HG02759 (cell line): ENCODE measurements at regions not wholly inside any gene's neighbourhood (a gene's known extent, or its start where the extent isn't known, plus 50 kb on each side); places are given as distances from the start of the nearest gene placed in this dataset.
A peak's percentile ranks its signal among the peaks of the same experiment; 100 is the strongest.

Source experiments
- ATAC-seq: cut with Tn5 transposase; IDR thresholded peaks from one replicate; pipeline ENCODE4 v1.9.1; 2021; ENCODE audit warnings: mild to moderate bottlenecking, moderate library complexity; ENCODE audit not compliant: unreplicated experiment

DNA sequence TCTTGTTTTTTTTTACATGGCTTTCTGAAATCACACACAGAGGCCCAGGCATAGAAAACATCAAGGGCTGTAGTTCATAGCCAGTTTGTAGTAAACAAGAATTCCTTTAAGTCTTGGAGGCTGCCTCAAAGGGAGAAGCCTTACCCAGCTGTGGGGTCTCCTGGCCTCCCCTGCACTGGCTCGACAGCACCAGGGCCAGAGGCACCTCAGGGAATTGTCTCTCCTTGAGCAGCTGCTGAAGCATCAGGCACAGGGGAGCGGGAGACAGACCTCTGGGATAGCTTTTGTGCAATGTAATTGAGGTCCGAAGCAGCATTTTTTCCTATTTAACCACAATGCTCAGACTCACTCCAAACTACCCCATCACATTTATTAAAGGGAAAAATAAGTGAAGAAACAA lies 209.1 kb downstream of the HRH4 start:
- ATAC-seq = no peak

DNA sequence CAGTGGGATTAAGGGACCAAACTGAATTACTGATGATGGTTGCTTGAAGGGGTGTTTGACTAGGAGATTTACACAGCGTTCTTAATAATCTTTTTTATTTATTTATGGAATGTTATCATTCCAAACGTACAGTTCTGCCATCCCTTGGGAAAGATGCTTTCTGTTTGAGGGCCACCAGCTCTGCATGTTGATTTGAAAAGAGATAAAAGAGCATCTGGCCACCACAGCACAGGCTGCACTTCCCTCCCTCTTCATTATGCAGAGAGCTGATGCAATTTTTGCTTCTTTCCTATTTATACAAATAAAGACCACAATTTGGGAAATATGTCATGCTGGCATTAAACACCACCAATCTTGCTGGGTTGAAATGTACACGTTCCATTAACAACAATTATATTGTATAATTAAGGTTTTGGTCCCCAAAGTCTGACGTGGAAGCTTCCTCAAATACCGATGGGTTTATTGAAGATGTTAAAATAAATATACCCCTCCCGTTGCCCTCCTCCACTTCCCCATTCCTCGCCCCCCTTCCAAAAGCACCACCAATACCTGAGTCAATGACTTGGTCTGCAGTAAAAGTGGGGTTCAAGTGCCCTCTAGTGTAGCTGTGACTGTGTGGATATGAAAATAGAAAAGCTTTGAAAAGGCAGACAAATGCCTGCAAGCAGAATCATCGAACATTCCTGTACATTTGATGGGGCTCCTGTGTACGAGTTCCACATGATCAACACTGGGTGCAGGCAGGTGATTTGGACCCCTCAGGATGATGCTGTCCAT lies 211.9 kb downstream of the HRH4 start:
- ATAC-seq = no peak

DNA sequence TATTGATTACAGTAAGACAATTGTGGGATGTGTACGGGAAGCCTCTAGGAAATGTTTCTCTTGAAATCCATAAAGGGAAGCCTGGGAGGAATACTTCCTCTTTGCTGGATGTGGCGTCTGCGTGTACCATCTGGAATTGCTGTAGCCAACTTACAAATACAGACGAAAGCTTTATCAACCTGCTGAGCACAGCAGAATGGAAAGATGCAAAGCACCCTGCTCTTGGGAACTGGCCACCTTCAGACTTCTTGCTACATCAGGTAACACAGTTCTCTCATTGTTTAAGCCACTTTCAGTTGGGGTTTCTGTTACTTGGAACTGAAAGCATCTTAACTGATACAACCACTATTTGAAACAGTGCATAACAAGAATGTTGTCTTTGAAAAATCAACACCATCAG lies 213.8 kb downstream of the HRH4 start:
- no peak for ATAC-seq

DNA sequence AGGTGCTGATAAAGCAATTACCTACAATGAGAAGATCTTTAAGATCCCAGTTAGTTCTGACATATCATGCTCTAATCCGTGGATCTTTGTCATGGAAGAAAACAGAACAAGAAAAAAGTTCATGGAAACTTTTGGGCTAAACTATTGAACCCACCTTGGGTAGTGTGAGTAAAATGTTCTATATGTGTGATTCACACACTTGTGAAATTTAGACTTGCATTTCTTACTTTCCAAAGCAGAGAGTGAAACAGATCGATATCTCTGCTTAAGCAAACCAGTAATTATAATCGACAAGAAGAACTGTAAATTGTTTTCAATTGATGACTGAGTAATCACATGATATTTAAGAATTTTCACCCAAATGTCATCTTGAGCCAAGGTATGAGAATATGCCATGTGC lies 214.2 kb downstream of the HRH4 start:
- no peak for ATAC-seq

DNA sequence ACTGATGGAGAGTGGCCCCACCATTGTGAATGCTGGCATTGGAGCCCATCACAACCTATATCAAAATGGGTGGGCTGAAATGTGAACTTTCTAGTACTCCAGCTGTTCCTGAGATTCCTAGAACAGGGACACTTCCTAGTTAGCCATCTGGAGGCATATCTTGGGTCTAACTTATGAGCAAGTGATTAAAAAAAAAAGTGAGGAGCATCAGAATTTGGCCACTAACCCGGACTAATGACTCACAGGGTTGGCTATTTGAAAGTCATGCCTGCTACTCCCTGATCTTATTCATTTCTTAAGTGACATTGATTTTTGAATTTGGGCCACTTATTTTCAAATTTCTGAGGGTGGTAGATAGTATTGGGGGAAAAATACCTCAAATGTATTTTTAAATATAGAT lies 216.6 kb downstream of the HRH4 start:
- no peak for ATAC-seq

DNA sequence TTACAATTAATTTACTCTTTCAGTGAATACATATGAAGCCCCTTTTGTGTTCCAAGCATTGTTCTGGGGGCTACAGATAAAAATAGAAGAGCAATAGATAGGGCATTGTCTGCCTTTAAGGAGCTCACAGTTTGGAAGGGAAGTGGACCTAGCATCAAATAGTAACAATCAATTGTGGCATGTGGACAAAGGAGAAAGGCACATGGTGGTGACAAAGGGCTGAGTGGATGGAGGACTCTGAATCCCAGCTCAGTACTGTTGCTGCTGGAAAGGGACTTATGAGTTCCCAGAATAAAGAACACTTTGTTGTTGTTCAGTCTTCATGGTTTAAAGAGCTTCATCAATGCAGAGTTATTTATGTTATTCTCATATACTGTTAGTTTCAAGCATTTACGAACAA lies 217.7 kb downstream of the HRH4 start:
- ATAC-seq = no peak

DNA sequence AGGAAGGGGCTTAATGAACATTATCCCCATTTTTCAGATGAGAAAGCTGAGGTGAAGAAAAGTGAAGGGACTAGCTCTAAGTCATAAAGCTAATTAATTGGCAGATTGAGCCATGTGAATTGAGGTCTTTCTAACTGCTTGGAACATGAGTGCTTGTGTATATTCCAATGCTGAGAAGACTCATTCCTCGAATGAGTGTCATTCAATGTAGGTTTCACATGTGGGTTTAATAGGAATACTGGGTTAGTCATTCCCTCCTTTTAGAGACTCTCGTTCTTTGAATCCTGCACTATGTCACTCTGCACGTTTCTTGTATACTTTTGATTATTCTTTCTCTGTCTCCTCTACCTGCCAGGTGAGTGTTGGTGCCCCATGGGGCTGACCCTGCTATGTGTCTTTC lies 218.2 kb downstream of the HRH4 start:
- ATAC-seq = no peak

DNA sequence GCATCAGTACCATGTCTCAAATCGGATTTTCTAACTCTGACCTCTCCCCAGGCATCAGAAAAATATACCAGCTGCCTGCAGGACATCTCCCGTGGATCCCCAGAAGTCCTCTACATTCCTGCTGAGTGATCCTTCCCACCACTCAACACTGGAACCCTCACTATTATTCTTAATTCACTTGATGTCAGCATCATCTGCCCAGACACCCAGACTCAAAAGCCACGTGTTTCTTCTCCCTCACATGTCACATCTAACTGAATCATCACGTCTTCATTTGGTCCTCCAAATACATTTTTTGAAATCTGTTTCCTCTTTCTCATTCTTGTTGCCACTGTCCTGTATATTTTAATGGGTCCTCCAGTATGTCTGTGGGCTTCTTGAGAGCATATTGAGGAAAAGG lies 218.6 kb downstream of the HRH4 start:
- ATAC-seq = no peak

DNA sequence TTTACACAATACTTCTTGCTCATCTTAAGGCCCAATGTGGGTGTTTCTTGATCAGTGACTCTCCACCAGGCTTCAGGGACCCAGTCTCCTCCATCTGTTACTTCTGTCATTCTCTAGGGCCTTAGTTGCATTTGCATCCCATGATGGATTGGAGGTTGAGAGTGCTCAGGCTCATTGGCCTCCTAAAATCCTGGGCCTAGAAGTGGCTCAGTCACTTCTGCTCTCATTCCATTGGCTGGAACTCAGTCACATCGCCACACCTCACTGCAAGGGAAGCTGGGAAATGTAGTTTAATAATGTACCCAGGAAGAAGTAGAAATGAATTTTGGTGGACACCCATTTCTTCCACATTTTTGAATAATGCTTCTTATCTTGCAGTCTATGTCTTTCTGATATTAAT lies 223.5 kb downstream of the HRH4 start:
- no peak for ATAC-seq

DNA sequence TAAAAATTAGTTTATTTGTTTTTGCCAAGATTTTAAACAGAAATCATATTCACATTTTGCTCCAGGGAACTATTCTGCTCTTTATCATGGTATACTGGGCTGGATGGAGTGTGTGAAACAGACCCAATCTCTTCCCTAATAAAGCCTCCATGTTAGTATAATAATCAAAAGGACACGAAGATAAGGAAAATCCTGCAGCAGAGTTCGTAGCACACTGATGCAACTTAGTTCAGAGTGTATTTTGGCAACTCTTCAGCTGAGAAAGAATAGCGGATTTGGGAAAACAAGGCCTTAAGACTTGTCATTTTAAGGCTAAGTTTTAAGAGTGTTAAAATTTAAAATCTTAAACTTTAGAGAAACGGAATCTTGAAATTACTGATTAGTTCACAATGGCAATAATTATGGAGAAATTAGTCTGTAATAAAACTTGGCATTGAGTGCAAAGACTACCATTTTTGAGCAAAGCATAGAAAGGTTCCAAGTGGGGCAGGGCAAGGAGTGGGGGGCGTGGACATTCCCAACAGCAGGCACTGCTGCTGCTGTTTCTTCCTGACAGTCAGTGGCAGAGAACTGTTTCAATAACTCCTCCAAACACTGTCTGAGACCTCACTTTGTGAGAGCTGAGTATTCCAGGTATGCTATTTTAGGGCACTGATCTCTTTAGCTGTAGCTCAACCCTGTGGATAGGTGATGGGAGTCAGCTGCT lies 225.0 kb downstream of the HRH4 start:
- ATAC-seq = no peak

DNA sequence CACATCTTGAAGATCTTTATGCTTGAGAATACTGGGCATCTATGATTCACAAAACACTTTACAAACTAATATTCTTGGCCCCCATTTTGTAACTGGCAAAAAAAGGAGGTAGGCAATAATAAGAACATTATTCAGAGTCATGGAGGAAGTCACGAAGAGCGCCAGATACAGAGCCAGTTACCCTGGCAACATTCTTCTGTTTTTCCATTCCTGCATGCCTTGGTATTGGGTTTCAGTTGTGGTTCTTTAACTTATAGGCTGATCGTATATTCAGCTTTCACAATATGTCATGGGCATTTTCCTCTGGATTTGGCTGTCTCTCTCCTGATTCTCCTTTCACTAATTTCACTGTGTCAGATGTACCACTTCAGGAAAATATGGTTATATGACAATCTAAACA lies 234.7 kb downstream of the HRH4 start:
- ATAC-seq = no peak

DNA sequence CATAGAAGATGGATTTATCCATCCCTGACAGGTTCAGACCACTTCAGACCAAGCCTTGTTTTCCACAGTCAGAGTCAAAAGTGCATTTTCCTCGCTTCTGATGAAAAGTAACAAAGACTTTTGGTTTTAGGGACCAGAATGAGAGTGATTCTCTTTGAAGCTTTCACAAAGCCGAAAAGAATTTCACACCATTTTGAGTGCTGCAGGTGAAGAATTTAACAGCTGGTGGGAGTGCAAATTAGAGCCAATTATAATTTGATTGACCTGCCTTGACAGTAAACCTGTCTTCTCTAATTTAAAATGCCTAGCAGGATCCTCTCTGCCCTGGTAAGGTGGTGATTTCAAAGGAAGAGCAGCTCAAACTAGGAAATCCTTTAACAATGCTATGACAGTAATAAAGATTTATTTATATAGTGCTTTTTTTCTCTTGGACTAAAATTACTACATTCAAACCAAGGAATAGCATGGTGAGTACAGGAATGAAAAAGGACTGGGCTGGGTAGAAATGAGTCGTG lies 241.6 kb downstream of the HRH4 start:
- ATAC-seq = no peak

DNA sequence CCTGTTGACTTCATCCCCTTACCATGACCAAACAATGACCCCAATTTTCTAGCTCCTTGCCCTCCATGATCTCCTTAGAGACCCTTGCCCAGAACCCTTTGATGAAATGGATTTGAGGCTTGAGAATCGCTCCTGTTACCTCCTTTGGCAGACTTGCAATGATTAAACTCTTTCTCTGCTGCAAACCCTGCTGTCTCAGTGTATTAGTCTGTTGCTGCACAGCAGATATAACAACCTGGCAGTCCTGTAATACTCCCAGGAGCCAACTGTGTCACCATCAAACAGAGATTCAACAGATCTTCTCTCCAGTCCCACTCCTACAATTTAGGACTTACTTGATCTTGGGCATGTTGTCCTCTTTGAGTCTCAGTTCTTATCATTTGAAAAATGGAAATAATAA lies 242.9 kb downstream of the HRH4 start:
- no peak for ATAC-seq

DNA sequence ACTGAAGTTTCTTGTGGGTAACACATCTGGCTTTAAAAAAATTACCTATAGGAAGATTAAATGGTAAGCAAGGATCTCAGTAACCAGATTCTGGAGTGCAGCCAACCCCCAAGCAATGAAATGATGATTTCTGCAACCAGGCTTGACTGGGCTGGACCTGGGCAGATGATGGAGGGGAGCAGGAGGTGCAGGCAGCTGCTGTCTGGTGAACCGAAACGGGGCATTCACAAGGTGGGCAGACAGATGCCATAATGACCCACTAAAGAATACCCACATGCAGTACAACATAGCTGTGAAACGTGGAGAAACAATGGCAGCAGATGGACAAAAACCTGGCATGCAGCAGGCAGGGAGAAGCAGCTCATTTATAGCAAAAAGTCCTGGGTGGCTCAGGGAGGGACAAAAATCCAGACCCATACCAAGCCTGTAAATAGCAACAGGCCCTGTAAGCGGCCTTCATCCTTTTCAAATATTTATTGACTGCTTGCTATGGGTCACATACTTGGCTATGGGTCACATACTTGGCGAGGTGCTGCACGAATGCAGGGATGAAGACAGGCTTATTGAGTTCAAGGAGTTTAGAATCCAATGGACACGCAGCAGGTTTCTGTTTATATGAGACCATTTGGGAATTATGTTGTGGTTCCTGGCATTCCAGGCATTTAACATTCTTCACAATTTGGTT lies 244.7 kb downstream of the HRH4 start:
- no peak for ATAC-seq

DNA sequence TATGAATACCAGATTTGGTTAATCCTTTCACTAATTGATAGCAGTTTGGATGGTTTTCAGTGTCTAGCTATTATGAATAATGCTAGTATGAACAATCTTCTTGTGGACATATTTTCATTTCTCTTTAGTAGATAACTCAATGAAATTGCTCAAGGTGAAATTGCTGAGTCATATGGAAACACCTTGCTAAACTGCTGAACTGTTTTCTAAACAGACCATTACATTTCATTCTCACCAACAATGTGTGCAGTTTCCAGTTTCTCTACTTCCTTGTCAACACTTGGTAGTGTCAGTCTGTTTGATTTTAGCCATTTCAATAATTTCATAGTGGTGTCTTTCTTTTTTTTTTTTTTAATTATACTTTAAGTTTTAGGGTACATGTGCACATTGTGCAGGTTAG lies 250.0 kb downstream of the HRH4 start:
- no peak for ATAC-seq

DNA sequence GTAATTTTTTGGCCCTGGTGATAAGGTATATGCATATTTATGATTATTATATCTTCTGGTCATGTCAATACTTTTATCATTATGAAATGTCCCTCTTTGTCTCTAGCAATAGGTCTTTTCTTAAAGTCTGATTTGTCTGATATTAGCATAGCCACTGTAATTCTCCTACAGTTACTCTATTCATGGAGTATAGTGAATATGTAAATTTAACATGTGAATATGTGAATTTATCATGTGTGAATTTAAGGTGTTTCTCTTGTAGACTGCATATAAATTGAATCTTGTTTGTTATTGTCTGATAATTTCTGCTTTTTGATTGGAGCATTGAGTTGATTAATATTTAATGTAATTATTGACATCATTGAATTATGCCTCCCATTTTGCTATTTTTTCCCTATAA lies 259.4 kb downstream of the HRH4 start:
- ATAC-seq = no peak

DNA sequence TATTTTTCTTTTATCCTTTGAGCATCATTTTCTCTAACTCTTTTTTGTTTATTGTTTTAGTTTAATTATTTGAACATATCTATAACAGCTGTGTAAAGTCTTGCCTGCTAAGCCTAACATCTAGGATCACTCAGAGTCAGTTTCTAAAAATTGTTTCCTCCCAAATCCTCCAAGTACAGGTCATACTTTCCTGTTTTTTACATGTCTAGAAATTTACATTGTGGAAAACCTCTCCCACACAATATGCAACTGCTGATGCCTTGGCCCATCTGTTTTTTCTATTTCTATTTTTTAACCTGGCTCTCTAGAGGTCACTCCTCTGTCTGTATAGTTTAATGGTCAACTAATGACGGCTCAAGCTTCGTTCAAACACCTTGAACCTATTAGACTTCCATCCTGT lies 261.0 kb downstream of the HRH4 start:
- no peak for ATAC-seq

DNA sequence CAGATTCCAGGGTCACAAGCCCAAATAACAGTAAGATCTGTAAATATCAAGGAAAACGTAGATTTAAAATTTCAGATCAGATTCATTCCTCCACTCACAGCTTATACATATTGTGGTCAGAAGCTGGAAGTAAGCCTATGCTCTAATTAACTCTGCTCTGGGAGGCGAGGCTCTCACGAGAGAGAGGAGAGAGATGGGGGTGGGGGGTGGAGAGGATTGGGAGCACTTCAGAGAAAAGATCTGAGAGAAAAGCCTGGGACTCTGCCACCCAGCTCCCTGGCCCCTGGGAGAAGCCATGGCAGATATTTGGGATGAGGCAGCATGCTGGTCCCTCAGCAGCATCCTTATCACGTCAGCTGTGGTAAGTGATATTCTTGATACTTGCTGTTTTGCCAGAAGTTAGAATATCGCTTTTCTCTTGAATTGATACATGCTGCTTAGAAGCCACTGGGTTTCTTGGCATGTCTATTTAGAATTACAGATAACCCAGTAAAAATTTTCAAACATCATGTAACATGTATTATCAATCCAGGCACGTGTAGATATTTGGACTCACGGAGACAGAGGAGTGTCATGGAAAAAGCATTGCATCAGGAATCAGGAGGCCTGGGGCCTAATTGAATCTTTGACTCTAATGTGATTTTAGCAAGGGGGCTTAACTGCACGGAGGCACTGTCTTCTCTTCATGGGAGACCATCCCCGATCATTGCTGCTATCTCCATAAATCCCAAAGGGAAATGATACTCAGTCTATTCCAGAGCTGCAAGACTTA lies 265.4 kb downstream of the HRH4 start:
- no peak for ATAC-seq

DNA sequence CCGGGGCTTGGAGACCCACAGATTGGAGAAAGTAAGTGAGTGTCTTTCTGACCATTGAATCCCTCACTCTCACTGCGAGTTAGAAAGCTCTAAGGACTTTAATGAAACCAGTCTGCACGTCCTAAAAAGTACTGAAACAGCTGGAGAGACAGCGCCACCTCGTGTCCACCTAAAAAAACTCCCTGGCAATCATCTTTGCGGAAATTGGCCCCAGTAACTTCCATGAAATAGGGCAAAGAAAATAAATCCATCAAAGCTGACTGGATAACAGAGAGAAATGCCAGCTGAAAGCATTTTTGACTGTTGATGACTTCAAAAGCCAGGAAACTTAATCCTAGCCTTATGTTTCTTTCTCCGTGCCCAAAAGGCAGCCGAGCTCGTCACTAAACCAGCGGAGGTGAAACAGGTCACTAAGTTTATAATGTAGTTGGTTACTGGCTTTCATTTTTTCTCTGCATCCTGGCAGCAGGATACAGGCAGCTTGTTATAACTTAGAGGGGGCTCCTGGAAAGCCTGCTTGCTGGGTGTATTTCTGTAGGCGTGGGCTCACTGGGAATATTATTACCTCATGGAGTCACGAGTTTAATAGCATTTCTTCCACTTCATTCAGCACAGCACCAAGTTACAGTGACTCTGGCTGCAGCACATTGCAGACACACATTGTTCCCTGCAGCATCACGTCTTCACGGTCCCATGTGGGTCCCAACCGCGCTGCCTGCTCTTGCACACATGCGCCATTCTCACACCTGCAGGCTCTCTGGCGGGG lies 266.5 kb downstream of the HRH4 start:
- ATAC-seq = peak; percentile 59

DNA sequence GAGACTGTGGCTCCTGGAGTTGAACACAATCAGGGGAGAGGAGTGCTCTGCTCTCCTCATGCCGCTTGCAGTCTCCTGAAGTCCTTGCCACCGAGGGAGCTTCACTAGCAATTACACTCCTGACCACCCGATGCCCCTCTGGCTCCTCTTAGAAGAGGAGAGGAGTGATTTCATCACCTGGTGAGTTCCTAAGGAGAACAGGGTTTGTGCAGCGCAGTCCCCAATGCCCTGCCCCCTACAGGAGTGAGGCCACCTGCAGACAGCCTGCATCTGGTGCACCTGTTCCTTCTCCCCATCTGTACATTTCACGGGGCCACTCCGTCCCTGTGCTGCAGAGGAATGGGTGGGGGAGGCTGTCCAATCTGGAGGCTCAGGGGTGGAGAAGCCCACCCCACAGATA lies 267.2 kb downstream of the HRH4 start:
- ATAC-seq = no peak
